GM12878 (cell line): ENCODE measurements at regions not wholly inside any gene's neighbourhood (a gene's known extent, or its start where the extent isn't known, plus 50 kb on each side); places are given as distances from the start of the nearest gene placed in this dataset.

Source experiments
- ATAC-seq: fragments of 200-7000 bp; cut with Tn5 transposase; 3 replicates; pipeline ENCODE4 v1.9.1; 2020; ENCODE audit warnings: mild to moderate bottlenecking, moderate library complexity
- BruUV-seq: library from RNA; stranded (reverse); fragments of 400-500 nt; replicated peaks from 2 replicates; lab custom pipeline; 2021; lab: Mats Ljungman, UMichigan
- CTCF ChIA-PET: fragments of 300-600 bp; sonication (Branson Sonifier 250); formaldehyde crosslinking; extraction: SDS; loops from one replicate; lab custom pipeline; 2021; ENCODE audit warnings: inconsistent platforms; lab: Yijun Ruan, JAX
- POLR2A ChIA-PET: fragments of 350-600 bp; formaldehyde crosslinking; extraction: SDS; loops from one replicate; lab custom pipeline; 2021; ENCODE audit warnings: inconsistent platforms; lab: Charles Lee
- RAD21 ChIA-PET: fragments of 300-600 bp; sonication (Branson Sonifier 250); formaldehyde crosslinking; loops from one replicate; lab custom pipeline; 2023; ENCODE audit warnings: antibody characterized with exemption; ENCODE audit not compliant: unreplicated experiment; lab: Charles Lee
- SMC1A ChIA-PET: fragments of 300-600 bp; sonication (Branson Sonifier 250); formaldehyde crosslinking; loops from one replicate; lab custom pipeline; 2023; ENCODE audit not compliant: unreplicated experiment, uncharacterized antibody; lab: Charles Lee
- DNase-seq: peaks from one replicate; pipeline ENCODE4 v3.0.0-alpha.2; 2011; ENCODE audit warnings: low read depth, low spot score
- FAIRE-seq: peaks from 3 replicates; lab custom pipeline; 2011; peaks lifted over from hg19 to GRCh38; lab: Jason Lieb, UNC
- H2AFZ ChIP-seq: 2 replicates; pipeline ENCODE4 v1.6.0; 2011; ENCODE audit warnings: low read depth, low read length, control low read depth; ENCODE audit not compliant: control insufficient read depth
- H3K27ac ChIP-seq: 2 replicates; pipeline ENCODE4 v1.5.1; 2011; ENCODE audit warnings: control low read depth; ENCODE audit not compliant: control insufficient read depth, insufficient read depth
- H3K27me3 ChIP-seq, 2 experiments: replicated peaks in 1 of 2; 2 replicates each; pipeline versions ENCODE4 v1.6.0 to v1.6.1; 2011; ENCODE audit warnings: low read length in 1 of 2; ENCODE audit not compliant: control insufficient read depth in 2 of 2, insufficient read depth in 2 of 2
- H3K36me3 ChIP-seq, 2 experiments: 2 replicates each; pipeline ENCODE4 v1.5.1; 2011; ENCODE audit warnings: low read length in 1 of 2; ENCODE audit not compliant: control insufficient read depth in 2 of 2, insufficient read depth in 2 of 2
- H3K4me1 ChIP-seq: 2 replicates; pipeline ENCODE4 v1.6.1; 2011; ENCODE audit warnings: mild to moderate bottlenecking, low read length, moderate library complexity, mixed read lengths; ENCODE audit not compliant: control insufficient read depth, insufficient read depth
- H3K4me2 ChIP-seq: 2 replicates; pipeline ENCODE4 v1.6.0; 2011; ENCODE audit warnings: control low read depth; ENCODE audit not compliant: control insufficient read depth, insufficient read depth
- H3K4me3 ChIP-seq: fragments of 200-600 bp; sonication (generic); 2 replicates; pipeline ENCODE4 v1.5.1; 2016
- H3K79me2 ChIP-seq: 2 replicates; pipeline ENCODE4 v1.6.0; 2011; ENCODE audit warnings: low read length; ENCODE audit not compliant: control insufficient read depth, insufficient read depth
- H3K9ac ChIP-seq: 2 replicates; pipeline ENCODE4 v1.8.0; 2011; ENCODE audit warnings: low read length, control low read depth, mixed read lengths; ENCODE audit not compliant: control insufficient read depth, insufficient read depth
- H3K9me3 ChIP-seq: replicated peaks from 3 replicates; pipeline ENCODE4 v1.5.1; 2011; ENCODE audit warnings: mild to moderate bottlenecking, low read length; ENCODE audit not compliant: control insufficient read depth, insufficient read depth
- H4K20me1 ChIP-seq: 2 replicates; pipeline ENCODE4 v1.6.0; 2011; ENCODE audit not compliant: control insufficient read depth, insufficient read depth
- BRCA1 ChIP-seq: IDR thresholded peaks from 2 replicates; pipeline ENCODE4 v1.6.1; 2011; ENCODE audit warnings: low read depth, low read length, improper control_type of control experiment
- MLLT1 ChIP-seq: fragments of 450-650 bp; IDR thresholded peaks from 2 replicates; pipeline ENCODE4 v1.6.1; 2016; ENCODE audit warnings: mild to moderate bottlenecking
- POLR2AphosphoS5 ChIP-seq: IDR thresholded peaks from 2 replicates; pipeline ENCODE4 v1.6.1; 2011; ENCODE audit warnings: mild to moderate bottlenecking, low read length, inconsistent platforms
- RFX5 ChIP-seq: IDR thresholded peaks from 2 replicates; pipeline ENCODE4 v1.6.1; 2011; ENCODE audit warnings: low read depth, low read length, improper control_type of control experiment
- ZNF207 ChIP-seq: fragments of 450-650 bp; IDR thresholded peaks from 2 replicates; pipeline ENCODE4 v1.6.1; 2014; ENCODE audit warnings: antibody characterized with exemption, mild to moderate bottlenecking, borderline replicate concordance
- WGBS: methylation state at CpG from one replicate; pipeline ENCODE4 v1.1.6; 2016; ENCODE audit warnings: low lambda C conversion rate; ENCODE audit not compliant: insufficient replicate concordance, insufficient coverage; ENCODE audit errors: missing lambda C conversion rate; 5-methylcytosine and 5-hydroxymethylcytosine counted together
- in situ Hi-C: fragments of 300-500 bp; cut with MboI; formaldehyde crosslinking; loops from 9 replicates; pipeline ENCODE4 v1.14.3; 2018; ENCODE audit warnings: mixed read lengths
- intact Hi-C: fragments of 100-400 bp; cut with micrococcal nuclease; formaldehyde crosslinking; loops from one replicate; pipeline ENCODE4 v1.14.2; 2022; ENCODE audit not compliant: unreplicated experiment

GRCh38 chr11:121892131-121892681, 223.8 kb downstream of the BLID start:
- Histone ChIP-seq H3K79me2 (no peaks in the 10 kb centered on the region), H3K27me3 (peaks cover 0 to 2% of the 10 kb centered on the region in 2 experiments; a peak in 2 of 4 replicates), H3K4me1 (no peaks in the 10 kb centered on the region), H4K20me1 (no peaks in the 10 kb centered on the region), H3K4me2 (no peak overlapping the region), H2AFZ (no peak overlapping the region), H3K36me3 (no peaks in the 10 kb centered on the region), H3K4me3 (no peak overlapping the region), H3K9me3 (no peaks in the 10 kb centered on the region), H3K9ac (no peak overlapping the region), H3K27ac (no peak overlapping the region)
- no peak for ATAC-seq
- ChIA-PET POLR2A (no interaction called here), SMC1A (no interaction called here), CTCF (no interaction called here), RAD21 (no interaction called here)
- intact Hi-C loops (no loop called here), in situ Hi-C loops (no loop called here)
- TF ChIP-seq POLR2AphosphoS5: no peak
- TF ChIP-seq RFX5: no peak
- no peak for TF ChIP-seq MLLT1
- TF ChIP-seq BRCA1: no peak
- no peak for FAIRE-seq
- DNase-seq: no peak
- no TSS peak for BruUV-seq
- 8% methylated on average over 3 of the region's 3 CpGs for WGBS

- no TSS peak for BruUV-seq
- no peak for TF ChIP-seq ZNF207
- no peaks in the 10 kb centered on the region for H3K4me1 ChIP-seq
- intact Hi-C loops (no loop called here), in situ Hi-C loops (no loop called here)
- DNase-seq (no peak), ATAC-seq (no peak), FAIRE-seq (no peak)
- H3K9ac ChIP-seq: no peak overlapping the region
- no peak overlapping the region for H2AFZ ChIP-seq
- H3K27ac ChIP-seq: no peak overlapping the region
- no peaks in the 10 kb centered on the region for H3K36me3 ChIP-seq
- H3K4me3 ChIP-seq: no peak overlapping the region
- no peak overlapping the region for H3K4me2 ChIP-seq
- no peaks in the 10 kb centered on the region for H3K9me3 ChIP-seq
- H4K20me1 ChIP-seq: no peaks in the 10 kb centered on the region
- ChIA-PET RAD21 (no interaction called here), SMC1A (no interaction called here), CTCF (no interaction called here), POLR2A (no interaction called here)
- H3K27me3 ChIP-seq: peaks cover 0 to 2% of the 10 kb centered on the region in 2 experiments; a peak in 2 of 4 replicates
- WGBS: under 1% methylated on average over 6 of the region's 6 CpGs
- H3K79me2 ChIP-seq: no peaks in the 10 kb centered on the region
Observed at GRCh38 chr11:121890946-121891515, 225.0 kb downstream of the BLID start.
